SW 1271 (cell line): ENCODE measurements at regions not wholly inside any gene's neighbourhood (a gene's known extent, or its start where the extent isn't known, plus 50 kb on each side); places are given as distances from the start of the nearest gene placed in this dataset.

Source experiments
- DNase-seq, 2 experiments: peaks; one replicate each; lab custom pipeline; 2025; lab: John Stamatoyannopoulos, UW

- no peak for DNase-seq
These were observed 53.0 kb upstream of the KRR1 start for GRCh38 chr12:75564398-75564797.

DNA sequence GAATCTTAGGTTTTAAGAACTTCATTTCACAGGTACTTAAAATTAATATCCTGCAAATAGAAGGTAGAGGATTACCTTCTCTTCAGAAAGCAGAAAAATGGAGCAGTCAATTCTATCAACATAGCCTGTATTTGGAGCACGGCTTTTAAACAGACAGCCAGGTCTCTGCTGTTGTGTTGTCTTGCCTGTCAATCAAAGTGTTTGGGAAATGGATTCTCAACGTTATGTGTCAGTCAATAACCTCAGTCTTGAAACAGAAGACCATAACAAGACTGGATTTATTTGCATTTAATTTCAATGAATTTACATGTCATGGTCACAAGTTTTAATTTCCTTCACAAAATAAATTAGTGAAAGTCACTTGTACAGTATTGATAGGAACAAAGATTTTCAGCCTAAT lies 51.9 kb upstream of the KRR1 start:
- DNase-seq = no peak

DNA sequence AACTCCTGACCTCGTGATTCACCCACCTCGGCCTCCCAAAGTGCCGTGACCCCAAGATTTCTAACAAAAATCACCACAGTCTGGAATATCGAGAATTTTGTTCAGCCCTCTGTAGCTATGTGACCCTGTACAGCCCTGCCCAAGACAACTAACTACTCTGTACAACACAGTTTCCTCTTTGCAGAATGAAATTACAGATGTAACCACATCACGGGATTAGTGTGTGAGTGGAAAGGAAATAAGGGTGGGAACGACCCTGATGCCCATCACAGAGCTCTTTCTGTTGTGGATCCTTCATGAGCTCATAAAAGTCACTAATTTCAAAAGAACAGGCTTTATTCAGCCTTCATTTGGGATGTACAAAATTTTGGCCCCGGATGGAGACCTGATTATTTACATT lies 50.5 kb upstream of the KRR1 start:
- DNase-seq = no peak
